Right lung (tissue), 2 donors: ENCODE measurements at regions not wholly inside any gene's neighbourhood (a gene's known extent, or its start where the extent isn't known, plus 50 kb on each side); places are given as distances from the start of the nearest gene placed in this dataset.
"Not testable (repeated sequence)": the region's sequence is repeated elsewhere in the genome, so short reads cannot be mapped to it uniquely, and the experiment has no call there.

Source experiments
- DNase-seq, 2 donors: peaks; one replicate each; pipeline ENCODE4 v3.0.0-alpha.2; 2013

DNA sequence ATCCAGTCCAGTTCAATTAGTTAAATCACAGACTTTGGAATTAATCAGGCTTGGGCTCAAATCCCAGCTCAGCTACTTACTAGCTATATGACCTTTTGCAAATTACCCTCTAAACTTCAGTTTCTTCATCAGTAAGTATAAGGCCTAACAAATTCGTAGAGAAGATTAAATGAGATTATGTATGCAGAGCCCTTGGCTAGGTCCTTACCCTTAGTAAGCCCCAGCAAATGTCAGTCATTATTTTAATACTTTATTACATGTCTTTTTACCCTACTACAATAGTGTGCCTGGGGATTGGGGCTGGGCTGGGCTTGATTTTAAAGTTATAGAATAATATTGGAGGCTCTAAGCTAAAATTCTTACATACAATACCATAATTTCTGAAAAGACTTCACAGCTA is 326.1 kb upstream of the PREP start:
- no peak for DNase-seq

DNA sequence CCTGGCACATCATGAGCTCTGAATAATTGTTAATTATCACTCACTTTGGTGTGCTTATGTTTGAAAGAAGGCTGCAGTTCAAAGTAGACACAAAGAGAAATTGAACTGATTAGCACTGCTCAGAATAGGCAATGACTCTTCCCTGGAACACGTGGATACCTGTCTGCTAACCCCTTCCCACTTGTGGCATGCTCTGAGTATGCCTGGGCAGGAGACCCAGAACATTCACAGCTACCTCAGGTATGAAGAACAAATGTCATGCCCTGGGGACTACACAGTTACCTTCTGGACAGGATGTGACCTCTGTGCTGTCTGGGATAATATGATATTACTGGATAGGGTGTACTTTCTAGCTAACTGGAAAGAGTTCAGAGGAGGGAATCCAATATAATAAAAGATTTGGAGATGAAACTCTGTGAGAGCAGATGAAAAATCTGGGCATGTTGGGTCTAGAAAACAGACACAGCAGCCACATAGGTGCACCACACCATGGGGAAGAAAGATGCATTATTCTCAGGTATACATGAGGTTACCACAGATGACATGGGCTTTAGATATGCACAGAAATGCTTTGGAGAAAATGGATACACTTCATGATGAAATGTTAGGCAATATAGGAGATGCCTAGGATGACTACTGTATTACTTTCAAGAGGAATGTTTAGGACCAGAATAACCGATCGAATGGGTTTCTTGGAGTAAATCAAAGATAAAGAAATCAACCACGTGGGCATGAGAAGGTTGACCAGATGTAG is 324.2 kb upstream of the PREP start:
- no peak for DNase-seq

DNA sequence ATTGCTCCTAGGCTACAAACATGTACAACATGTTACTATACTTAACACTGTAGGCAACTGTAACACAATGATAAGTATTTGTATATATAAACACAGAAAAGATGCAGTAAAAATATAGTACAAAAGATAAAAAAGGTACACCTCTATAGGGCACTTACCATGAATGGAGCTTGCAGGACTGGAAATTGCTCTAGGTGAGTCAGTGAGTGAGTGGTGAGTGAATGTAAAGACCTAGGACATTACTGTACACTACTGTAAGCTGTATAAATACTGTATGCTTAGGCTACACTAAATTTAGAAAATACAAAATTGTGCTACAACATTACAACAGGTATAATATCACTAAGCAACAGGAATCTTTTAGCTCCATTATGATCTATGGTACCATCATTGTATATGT is 312.0 kb upstream of the PREP start:
- no peak for DNase-seq

DNA sequence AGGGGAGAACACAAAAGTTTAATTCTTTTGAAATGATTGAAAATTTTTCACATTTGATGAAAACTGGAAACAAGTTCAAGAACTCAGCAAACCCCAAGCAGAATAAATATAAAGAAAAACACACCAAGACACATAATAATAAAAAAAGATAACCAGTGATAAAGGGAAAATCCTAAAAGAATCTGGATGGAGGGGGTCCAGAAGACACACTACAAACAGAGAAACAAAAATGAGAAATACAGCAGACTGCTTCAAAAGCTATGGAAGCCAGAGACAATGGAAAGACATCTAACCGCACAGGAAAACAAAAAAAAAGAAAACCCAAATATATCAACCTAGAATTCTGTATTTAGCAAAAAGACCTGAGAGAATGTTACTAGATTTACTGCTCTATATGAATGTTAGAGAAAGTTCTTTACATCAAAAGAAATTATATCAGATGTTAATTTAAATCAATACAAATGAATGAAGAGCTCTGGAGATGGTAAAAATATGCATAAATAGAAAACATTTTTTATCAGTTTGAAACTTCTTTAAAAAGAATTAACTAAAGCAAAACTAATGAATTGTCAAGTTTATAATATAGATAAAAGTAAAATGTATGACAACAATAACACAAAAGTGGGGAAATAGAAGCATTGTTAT is 310.7 kb upstream of the PREP start:
- DNase-seq, result no peak

DNA sequence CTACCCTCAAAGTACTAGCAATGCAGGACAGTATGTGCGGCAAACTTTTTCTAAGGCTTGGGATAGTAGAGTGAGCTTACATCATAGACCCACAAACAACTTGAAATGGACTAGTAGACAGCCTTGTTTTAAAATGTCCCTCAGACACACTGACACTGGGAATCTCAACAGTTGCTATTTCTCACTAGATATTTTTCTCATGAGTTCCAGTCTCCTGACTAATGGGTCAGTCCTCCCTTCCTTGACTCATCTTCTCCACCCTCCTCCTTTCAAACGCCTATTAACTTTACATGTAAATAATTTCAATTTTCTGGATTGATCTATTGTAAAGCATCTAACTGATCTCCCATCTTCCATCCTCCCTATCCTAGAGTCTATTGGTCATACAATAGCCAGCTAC is 308.3 kb upstream of the PREP start:
- DNase-seq, result no peak

DNA sequence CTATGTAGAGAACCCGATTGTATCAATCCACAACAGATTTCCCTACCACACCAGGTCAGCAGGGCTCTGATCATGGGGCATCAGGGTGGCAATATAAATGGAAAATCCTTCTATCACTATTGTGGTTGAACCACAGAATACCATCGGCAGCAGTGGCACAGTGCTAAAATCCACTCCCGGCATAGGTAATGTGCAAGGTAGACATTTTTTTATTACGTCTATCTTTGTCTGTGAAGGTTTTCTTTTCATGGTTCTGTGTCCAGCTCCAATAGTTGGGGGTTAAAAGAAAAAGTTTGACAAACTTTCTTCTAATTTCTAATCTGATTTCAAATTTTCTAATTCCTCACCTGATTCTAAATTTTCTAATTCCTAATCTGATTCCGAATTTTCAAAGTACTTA is 302.7 kb upstream of the PREP start:
- DNase-seq, result no peak

DNA sequence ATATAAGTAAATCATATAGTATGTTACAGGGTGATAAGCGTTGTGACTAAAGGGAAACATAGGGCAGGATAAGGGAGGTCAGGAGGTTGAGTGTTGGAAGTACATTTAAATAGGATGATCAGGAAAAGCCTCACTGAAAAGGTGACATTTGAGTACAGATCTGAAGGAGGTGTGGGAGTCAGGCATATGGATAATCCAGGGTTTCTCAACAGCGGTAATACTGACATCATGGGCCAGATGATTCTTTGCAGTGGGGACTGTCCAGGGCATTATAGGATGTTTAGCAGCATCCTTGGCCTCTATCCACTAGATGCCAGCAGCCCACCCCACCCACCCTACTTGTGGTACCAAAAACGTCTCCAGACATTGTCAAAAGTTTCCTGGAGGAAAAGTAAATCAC is 292.6 kb upstream of the PREP start:
- no peak for DNase-seq

DNA sequence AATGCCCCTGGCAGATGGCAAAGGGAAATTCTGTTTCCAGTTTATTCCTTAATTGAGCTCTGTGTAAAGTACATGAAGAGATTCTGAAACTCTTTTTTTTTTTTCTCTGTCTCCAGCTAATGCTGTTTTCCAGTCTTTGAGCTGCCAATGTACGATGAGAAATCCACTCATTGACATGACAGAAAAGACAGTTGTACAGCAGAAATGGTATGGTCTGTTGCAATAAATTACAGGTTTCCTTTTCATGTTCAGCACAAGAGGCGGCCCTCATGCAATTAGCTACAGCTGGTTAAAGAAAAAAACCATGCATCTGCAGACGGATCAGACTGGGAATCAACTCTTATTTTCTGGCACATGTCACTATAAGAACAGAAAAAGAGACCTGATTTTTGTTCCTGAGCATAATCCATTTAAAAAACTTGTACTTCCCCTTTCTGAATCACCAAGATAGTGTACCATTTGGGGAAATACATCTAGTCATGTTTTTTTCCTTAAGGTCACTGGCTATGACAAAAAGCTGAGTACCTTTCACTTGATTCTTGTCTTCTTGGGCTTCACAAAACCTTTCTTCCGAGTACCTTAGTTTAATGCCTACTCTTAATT is 289.8 kb upstream of the PREP start:
- no peak for DNase-seq

DNA sequence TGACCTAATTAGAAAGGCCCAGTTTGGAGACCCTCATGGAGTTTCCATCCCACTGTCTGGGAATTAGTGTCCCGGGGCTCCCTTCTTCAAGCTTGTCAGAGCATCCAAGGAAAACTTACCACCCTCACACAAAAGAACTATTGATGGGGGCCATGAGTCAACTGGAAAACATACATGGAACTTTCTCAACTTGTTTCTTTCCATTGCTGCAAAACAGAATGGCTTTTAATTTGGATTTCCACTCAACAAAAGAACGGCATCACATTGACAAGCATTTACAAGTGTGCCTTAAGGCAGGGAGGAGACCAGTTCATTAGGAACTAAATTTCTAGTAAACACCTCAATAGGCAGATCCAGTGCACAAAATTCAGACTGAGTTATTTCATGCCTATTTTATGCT is 289.1 kb upstream of the PREP start:
- DNase-seq, result no peak

DNA sequence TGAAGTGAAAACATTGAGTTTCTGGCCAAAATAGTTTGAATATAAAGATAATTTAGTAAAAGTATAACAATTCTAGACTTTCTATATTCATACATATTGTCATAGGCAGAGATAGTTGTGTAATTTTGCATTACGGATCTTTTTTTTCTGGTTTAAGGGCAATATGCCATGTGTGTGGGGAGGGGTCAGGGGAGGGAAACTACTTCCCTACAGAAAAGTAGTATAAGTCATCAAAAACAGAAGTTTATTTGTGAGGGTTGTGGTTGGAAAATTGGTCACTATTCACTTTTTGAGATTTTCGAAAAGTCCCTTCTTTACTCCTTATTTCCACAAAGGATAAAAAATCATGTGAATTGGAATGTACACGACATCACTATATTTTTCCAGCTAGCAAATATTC is 288.2 kb upstream of the PREP start:
- no peak for DNase-seq

DNA sequence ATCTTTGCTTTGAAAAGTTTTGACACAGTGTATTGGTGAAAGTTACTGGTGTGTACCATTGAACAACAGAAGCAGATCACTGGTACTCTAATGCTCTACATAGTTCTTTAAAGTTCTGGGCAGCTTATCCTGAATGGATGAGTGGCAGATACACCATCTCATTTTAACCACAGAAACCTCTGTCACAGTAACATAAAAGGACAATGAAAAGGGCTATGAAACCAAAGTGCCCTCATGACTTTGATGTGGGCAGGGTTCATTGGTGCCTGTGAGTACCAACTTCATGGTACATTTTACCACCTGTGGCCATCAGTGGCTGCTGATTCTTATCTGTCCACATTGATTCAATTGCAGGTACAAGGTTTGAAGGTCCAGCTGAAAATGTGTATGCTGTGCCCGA is 285.7 kb upstream of the PREP start:
- DNase-seq, result no peak

DNA sequence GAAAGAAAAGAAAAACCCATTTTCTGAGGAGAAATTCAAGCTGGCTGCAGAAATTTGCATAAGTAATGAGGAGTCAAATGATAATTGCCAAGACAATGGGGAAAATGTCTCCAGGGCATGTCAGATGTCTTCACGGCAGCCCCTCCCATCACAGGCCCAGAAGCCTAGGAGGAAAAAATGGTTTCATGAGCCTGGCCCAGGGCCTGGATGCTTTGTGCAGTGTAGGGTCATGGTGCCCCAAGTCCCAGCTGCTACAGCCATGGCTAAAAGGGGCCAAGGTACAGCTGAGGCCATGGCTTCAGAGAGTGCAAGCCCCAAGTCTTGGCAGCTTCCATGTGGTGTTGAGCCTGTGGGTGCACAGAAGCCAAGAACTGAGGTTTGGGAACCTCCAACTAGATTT is 283.9 kb upstream of the PREP start:
- DNase-seq, result not testable (repeated sequence)

DNA sequence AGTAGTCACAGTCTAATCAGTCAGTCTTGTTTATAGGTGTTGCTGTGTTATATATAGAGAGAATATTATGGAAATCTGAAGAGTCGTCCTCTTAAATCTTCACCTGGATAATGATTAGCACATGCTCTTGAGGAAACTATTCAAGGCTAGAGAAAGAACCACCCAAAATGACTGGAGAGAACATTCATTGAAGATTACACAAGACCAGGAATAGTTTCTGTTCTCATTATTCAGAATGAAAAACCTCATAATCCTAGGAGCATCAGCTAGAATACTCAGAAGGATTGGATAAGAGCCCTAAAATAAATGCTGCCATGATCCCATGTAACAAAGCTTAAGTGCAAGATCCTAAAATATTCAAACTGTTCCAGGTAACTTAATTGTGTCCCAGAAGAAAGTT is 278.2 kb upstream of the PREP start:
- no peak for DNase-seq

DNA sequence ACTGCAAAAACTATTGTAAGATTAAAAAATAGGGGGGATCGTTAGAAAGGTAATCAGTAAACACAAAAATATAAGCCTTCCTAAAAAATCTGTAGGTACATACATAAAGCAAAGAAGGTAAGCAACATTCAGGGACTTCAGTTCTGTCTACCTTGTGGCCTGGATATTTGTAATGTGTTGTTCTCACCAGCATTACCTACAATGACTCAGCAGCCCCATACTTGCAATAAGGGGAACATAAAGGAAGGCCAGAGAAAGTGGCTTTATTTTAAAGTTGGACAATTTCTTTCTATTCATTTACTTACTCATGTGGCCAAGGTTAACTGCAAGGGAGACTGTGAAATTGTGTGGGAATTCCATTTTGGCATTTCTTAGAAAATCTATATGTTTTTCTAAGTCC is 277.2 kb upstream of the PREP start:
- DNase-seq, result no peak

DNA sequence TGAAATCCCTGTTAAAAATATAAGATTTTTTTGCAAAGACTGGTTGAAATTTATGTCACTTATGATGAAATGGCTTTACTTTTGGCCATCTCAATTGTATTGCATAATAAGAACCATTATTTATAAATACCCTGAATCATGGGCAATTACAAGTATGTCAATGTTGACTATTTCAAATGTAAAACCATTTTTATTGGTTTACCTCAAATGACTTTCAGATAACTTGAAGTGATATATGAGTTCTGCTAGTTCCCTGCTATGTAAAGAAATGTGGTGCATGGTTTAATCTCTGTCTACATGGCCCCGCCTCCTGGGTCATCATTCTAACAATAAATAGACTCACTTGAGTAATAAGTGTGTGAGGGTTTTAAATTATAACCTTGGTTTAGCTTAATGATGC is 275.6 kb upstream of the PREP start:
- no peak for DNase-seq

DNA sequence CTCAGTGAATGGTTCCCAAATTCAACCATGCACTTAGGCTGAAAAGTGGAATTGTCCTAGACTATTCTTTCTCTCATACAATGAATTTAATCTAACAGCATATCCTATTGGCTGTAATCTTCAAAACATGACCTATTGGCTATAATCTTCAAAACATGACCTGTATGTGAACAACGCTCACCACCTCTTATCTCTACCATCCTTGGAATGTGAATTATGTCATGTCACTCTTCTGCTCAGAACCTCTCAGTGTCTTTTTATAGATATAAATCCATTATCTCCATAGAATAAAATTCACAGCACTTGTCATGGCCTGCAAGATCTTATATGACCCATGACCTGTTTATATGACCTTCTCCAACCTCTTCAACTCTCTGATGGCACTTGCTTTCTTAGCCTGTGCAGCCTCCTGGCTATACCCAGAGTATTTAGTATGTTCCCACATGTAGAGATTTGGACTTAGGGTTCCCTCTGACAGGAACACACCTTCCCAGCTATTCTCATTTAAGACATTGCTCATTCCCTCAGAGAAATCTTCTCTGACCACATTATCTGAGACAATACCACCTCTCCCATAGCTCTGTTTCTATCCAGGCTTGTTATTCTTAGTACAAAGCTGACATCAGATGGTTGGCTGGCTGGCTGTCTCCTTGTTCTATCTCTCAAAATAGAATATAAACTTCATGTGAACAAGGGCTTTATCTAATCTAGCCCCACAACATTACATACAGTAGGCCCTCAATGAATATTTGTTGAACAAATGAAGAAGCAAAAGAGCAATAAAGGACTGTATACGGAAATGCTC is 275.0 kb upstream of the PREP start:
- no peak for DNase-seq

DNA sequence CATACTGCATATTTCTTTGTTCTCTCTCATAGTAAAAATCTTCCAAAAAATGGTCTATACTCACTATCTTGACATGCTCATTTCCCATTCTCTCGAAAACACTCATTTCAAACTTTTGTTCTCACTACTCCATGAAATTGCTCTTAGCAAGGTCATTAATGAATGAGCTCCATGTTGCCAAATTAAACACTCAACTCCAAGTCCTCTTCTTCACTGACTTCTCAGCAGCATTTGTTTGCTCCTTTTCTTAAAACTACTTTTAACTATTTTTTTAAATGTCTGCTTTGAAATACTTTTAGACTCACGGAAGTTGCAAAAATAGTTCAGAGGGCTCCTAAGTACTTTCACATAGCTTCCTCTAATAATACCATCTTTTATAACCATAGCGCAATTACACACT is 274.0 kb upstream of the PREP start:
- peak; percentile 19 to 34 for DNase-seq

DNA sequence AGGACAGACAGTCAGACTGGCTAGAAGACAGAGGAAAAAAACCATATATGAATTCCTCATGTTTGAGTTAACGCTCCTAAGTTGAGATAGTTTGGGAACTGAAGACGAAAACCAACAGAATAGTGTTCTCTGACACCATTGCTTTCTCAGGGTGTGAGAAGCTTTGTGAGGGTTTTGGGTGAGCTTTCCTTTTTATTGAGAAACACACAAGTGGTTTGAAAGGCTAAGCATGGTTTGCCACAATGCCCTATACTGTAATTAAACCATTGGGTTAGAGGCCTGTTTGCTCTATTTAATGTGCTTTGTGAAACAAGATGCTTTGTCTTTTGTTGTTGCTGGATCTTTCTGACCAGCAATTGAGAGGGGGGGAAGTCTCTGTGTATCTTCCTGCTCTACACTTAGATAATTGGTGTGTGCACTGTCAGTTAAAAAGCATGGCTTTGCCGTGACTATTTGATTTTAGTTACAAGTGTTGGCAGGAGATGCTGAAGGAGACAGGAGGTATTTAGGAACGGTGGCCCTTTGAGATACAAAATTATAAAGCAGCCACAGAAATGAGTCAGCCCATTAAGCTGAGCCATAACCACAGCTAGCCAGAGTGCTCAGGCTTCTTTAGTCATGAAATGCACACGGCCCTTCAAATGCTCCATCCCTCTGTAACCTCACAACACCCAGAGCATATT is 273.0 kb upstream of the PREP start:
- peak in 1 of 2 donors; percentile 3 for DNase-seq

DNA sequence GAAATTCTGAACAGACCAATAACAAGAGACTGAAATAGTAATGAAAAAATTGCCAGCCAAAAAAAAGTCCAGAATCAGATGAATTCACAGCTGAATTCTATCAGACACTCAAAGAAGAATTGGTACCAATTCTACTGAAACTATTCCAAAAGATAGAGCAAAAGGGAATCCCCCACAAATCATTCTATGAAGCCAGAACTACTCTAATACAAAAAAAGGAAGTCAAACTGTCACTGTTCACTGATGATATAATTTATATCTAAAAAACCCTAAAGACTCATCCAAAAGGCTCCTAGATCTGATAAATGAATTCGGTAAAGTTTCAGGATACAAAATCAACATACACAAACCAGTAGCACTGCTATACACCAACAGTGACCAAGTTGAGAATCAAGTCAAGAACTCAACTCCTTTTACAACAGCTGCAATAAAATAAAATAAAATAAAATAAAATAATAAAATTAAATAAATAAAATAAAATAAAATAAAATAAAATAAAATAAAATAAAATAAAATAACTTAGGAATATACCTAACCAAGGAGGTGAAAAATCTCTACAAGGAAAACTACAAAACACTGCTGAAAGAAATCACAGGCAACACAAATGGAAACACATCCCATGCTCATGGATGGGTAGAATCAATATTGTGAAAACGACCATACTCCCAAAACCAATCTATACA is 270.1 kb upstream of the PREP start:
- not testable (repeated sequence) for DNase-seq

DNA sequence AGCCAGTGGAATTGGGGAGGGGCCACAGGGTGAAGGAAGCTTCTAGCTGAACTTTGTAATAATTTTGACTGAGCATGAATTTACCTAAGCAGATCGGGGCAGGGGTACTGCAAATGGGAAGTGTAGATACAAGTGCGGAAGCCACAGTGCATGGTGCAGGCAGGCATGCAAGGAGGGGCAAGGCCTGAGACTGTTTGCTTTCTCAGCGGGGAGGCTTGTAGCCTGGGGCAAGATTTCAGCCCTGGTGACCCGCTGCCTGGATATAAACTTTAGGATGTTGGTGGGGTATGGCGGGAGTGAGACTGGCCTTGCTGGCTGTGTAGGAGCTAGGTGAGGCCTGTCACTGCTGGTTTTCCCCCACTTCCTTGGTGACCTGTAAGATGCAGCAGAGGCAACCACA is 266.4 kb upstream of the PREP start:
- DNase-seq, result no peak

DNA sequence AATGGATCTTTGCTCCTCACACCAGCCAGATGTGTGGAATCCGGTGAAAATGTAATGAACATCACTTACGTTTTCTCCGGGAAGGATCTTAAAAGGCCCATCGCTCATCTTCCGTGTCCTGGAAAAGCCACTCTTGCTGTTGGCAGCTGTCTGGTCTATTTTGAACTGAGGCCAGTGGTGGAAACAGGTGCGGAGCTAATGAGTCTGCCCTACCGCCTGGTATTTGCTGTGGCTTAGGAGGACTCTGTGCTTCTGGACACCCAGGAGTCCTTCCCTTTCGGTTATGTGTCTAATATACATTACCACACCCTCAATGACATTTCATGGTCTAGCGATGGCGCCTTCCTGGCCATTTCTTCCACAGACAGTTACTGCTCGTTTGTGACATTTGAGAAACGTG is 264.2 kb upstream of the PREP start:
- no peak for DNase-seq
